ENCODE measurements at regions not wholly inside any gene's neighbourhood (a gene's known extent, or its start where the extent isn't known, plus 50 kb on each side); places are given as distances from the start of the nearest gene placed in this dataset.
"Not testable (repeated sequence)": the region's sequence is repeated elsewhere in the genome, so short reads cannot be mapped to it uniquely, and the experiment has no call there.

GRCh38 chr10:59975918-59976317 is 69.6 kb upstream of the CCDC6 start:
- ATAC-seq; intact Hi-C loops (cut with DNase I); DNase-seq (ENCODE audit: low spot score): not testable (repeated sequence)

- ATAC-seq: peak; percentile 70
- no peak for DNase-seq (ENCODE audit: low spot score)
- intact Hi-C loops (cut with DNase I): no loop called here
Measured at GRCh38 chr10:59971915-59972314, 65.6 kb upstream of the CCDC6 start.

GRCh38 chr10:59970396-59971368 is 64.3 kb upstream of the CCDC6 start:
- DNase-seq (ENCODE audit: low spot score) (no peak), ATAC-seq (peak; percentile 39)
- intact Hi-C loops (cut with DNase I): no loop called here

GRCh38 chr10:59968705-59969104 is 62.3 kb upstream of the CCDC6 start:
- intact Hi-C loops (cut with DNase I): no loop called here
- no peak for ATAC-seq
- no peak for DNase-seq (ENCODE audit: low spot score)

DNA sequence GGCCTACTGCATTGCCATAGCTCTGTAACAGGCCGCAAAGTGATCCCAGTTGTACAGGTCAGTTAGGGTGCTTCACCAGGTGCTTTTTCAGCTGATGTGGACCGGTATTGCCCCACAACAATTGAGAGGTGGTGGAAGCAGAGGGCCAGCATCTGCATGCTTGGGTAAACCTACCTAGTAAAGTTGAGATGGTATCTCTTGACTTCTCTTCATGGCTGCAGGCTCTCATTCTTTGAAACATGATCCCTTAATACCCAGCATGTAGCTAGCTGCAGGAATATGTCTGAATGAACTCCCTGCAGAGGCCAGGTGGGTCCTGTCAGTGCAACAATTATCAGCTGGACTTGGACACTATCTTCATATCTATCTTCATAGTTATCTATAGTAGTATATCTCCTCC is 60.7 kb upstream of the CCDC6 start:
- no peak for ATAC-seq
- intact Hi-C loops (cut with DNase I): no loop called here
- DNase-seq (ENCODE audit: low spot score): no peak

- intact Hi-C loops (cut with DNase I): no loop called here
- DNase-seq (ENCODE audit: low spot score): no peak
- ATAC-seq: no peak
Measured at GRCh38 chr10:59965899-59966650, 59.7 kb upstream of the CCDC6 start.

- intact Hi-C loops (cut with DNase I): no loop called here
- ATAC-seq: no peak
- no peak for DNase-seq (ENCODE audit: low spot score)
Measured at GRCh38 chr10:59962756-59963155, 56.4 kb upstream of the CCDC6 start.

- no peak for ATAC-seq
- intact Hi-C loops (cut with DNase I): no loop called here
Measured at GRCh38 chr10:59960751-59961150, 54.4 kb upstream of the CCDC6 start.

DNA sequence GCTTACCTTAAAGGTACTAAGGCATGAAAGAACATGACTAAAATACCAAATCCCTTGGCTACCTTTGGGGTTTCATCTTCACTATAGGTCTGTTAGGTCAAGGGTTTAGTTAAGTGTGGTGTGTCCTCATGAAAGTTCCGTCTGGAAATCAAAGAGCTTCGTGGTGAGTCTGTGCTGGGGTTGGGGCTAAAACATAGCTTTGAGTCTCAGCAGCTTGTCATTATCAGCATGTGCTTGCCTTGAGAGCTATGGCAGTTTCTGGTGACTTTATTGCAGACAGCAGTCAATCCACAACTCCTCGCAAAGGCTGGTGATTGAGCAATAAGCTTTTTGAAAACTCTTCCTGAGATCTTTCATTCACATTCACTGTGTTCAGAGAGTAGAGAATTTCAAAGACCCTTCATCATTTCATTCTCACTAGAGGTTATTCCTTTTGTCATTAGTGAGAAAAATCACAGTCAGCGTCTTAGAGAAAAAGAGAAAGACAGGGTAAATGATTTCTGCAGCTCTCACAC is 53.2 kb upstream of the CCDC6 start:
- ATAC-seq: no peak
- no peak for DNase-seq (ENCODE audit: low spot score)
- intact Hi-C loops (cut with DNase I): no loop called here

More at GRCh38 chr10:59960751-59961150, 54.4 kb upstream of the CCDC6 start:
- no peak for DNase-seq (ENCODE audit: low spot score)

DNA sequence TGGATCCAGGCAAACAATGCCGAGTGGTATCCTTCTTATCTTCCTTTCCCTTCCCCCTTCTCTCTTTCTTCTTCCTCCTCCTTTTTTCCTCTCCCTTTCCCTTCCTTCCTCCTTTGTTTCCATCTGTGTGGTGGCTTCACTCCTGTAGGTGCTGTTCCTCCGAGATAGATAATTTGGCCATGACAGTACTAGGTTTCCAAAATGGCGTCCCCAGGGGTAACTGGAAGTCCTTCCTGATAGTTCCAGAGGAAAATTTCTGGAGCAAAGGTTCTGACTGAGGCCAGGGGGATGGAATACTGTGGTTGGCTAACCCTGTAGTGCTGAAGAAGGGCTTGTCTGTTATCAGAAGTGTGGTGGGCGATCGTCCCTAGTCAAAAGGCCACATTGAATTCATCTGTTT is 52.5 kb upstream of the CCDC6 start:
- intact Hi-C loops (cut with DNase I): no loop called here
- DNase-seq (ENCODE audit: low spot score): no peak
- ATAC-seq: no peak

DNA sequence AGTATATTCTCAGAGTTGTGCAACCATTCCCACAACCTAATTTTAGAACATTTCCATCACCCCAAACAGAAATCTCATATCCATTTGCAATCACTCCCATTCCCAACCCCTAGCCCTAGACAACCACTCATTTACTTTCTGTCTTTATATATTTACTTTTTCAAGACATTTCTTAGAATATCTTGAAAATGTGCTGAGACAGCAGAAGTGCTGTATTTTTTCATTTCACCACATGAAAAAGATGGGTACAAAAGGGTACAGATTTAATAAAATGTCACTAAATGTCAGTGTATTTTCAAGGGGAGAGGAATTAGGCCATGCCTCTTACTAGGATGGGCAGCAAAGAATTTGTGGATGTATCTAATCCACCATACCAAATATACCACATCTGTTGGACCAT is 51.6 kb upstream of the CCDC6 start:
- intact Hi-C loops (cut with DNase I): no loop called here
- DNase-seq (ENCODE audit: low spot score) (no peak), ATAC-seq (no peak)

All from sciatic nerve (tissue), 2 donors.